ENCODE measurements at regions not wholly inside any gene's neighbourhood (a gene's known extent, or its start where the extent isn't known, plus 50 kb on each side); places are given as distances from the start of the nearest gene placed in this dataset.

DNA sequence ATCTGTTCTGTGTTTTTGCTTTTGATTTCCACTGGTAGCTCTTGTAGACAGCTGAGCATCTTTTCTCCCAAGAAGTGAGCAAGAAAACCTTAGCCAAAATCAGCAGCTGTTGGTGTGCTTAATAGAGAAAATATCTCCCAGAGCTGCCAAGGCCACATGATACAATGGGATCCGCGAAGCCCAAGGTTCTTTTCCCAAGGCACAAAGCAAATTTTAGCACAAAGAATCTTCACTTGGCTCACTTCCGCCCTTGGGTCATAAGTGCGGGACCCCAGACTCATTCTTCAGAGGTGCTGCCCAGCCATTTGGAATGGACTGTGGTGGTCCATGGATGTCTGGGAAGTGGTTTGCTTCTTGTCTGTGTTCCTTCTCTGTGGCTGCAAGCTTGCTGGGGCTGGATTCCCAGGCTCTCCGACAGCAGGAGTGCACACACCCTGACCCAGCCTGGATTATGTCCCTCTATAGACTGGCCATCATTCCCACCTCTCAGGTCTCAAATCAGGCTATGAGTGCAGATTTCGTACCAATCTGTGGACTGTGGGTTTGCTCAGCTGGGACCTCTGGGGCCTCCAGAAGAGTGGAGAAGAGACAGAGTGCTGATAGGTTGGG, 93.0 kb upstream of the TMEM72 start:
- no peaks in the 10 kb centered on the region for H3K9me3 ChIP-seq (ENCODE audit: low read length)
- H3K27me3 ChIP-seq (ENCODE audit: control insufficient read depth in 1 of 2, insufficient read depth in 2 of 2, low read length in 2 of 2) = no peaks in the 10 kb centered on the region
- H3K4me1 ChIP-seq (ENCODE audit: insufficient read depth, low read length) = peaks cover 4% of the 10 kb centered on the region
- no peaks in the 10 kb centered on the region for H3K36me3 ChIP-seq (ENCODE audit: insufficient read depth, low read length)
- H3K9ac ChIP-seq (ENCODE audit: low read length) = no peak overlapping the region
- H3K27ac ChIP-seq (ENCODE audit: low read depth, low read length) = no peak overlapping the region
- H3K4me3 ChIP-seq (ENCODE audit: low read depth in 1 of 2, low read length in 2 of 2) = no peak overlapping the region

DNA sequence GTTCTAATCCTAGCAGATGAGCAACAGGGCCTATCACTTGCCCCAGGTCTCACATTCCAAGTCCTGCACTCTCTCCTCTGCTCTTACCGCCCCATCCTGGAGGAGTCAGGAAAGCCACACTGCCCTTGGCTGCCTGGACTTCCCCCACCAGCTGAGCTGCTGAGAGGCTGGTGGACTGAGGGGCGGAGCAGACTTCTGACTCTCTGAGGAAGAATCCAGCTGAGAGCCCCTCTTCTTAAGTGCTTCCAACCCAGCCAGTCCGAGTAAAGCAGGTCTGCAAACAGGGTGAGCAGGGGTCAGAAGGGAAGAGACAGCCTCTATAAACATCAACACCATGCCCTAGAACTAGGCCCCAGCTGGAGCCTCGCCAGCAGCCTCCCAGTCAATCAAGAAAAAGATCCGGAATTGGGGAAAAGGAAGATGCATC, 92.4 kb upstream of the TMEM72 start:
- Histone ChIP-seq H3K36me3 (ENCODE audit: insufficient read depth, low read length) (no peaks in the 10 kb centered on the region), H3K4me1 (ENCODE audit: insufficient read depth, low read length) (peaks cover 7% of the 10 kb centered on the region), H3K4me3 (ENCODE audit: low read depth in 1 of 2, low read length in 2 of 2) (no peak overlapping the region), H3K9me3 (ENCODE audit: low read length) (no peaks in the 10 kb centered on the region), H3K27ac (ENCODE audit: low read depth, low read length) (no peak overlapping the region), H3K27me3 (ENCODE audit: control insufficient read depth in 1 of 2, insufficient read depth in 2 of 2, low read length in 2 of 2) (no peaks in the 10 kb centered on the region), H3K9ac (ENCODE audit: low read length) (no peak overlapping the region)

DNA sequence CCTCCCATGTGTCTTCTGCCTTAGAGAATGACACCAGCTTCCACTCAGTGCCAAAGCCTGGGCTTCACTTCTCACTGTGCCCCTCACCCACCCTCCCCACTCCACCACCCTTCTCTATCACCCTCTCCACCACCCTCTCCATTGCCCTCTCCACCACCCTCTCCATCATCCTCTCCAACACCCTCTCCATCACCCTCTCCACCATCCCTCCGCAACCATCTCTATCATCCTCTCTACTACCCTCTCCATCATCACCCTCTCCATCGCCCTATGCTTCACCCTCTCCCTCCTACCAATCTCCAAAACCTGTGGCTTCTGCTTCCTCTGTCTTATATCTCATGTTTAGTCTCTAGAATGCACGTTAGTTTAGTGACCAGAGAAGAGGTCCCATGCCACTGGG, 91.0 kb upstream of the TMEM72 start:
- no peaks in the 10 kb centered on the region for H3K9me3 ChIP-seq (ENCODE audit: low read length)

DNA sequence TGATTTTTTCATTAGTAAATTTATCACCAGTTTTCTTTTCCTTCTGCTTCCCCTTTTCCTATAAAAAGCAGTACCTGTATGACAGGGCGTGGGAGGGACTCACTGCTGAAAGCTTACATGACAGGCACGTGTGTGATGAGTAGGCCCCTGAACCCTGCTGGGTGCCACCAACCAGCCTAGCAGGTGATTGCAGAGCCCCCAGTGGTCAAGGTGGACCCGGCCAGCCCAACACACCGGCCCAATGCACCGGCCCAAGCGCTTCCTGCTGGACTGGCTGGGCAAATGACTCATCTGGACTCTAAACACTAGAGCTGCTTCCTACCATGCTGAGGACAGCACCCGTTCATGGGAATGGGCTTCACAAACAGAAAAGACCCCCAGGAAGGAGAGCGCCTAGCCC, 89.8 kb upstream of the TMEM72 start:
- H3K36me3 ChIP-seq (ENCODE audit: insufficient read depth, low read length) = no peaks in the 10 kb centered on the region
- H3K4me1 ChIP-seq (ENCODE audit: insufficient read depth, low read length) = peaks cover 7% of the 10 kb centered on the region
- H3K9ac ChIP-seq (ENCODE audit: low read length) = no peak overlapping the region
- H3K9me3 ChIP-seq (ENCODE audit: low read length) = no peaks in the 10 kb centered on the region
- no peak overlapping the region for H3K4me3 ChIP-seq (ENCODE audit: low read depth in 1 of 2, low read length in 2 of 2)
- no peaks in the 10 kb centered on the region for H3K27me3 ChIP-seq (ENCODE audit: control insufficient read depth in 1 of 2, insufficient read depth in 2 of 2, low read length in 2 of 2)
- H3K27ac ChIP-seq (ENCODE audit: low read depth, low read length) = no peak overlapping the region

More for the DNA sequence above, 91.0 kb upstream of the TMEM72 start:
- Histone ChIP-seq H3K36me3 (ENCODE audit: insufficient read depth, low read length) (no peaks in the 10 kb centered on the region), H3K27ac (ENCODE audit: low read depth, low read length) (no peak overlapping the region), H3K9ac (ENCODE audit: low read length) (no peak overlapping the region), H3K4me1 (ENCODE audit: insufficient read depth, low read length) (peaks cover 7% of the 10 kb centered on the region), H3K27me3 (ENCODE audit: control insufficient read depth in 1 of 2, insufficient read depth in 2 of 2, low read length in 2 of 2) (no peaks in the 10 kb centered on the region), H3K4me3 (ENCODE audit: low read depth in 1 of 2, low read length in 2 of 2) (no peak overlapping the region)

DNA sequence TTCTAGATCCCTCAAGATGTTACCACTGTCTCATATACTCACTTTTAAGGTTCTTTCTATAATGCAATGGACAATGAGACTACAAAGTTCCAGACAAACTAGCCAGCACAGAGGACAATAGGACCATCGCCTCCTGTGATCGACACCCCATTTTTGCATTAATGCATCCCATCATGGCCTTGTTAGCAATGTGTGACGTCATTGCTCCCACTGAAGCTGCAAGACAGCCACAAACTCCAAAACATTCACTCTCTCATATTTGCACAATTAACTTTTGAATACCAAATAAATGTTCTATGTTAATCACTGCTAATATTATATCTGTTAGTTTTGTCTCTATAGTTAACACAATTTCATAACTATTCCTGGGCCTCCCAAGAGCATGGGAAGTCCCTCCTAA, 88.8 kb upstream of the TMEM72 start:
- Histone ChIP-seq H3K36me3 (ENCODE audit: insufficient read depth, low read length) (no peaks in the 10 kb centered on the region), H3K27ac (ENCODE audit: low read depth, low read length) (no peak overlapping the region), H3K9ac (ENCODE audit: low read length) (no peak overlapping the region), H3K4me1 (ENCODE audit: insufficient read depth, low read length) (peaks cover 7% of the 10 kb centered on the region), H3K27me3 (ENCODE audit: control insufficient read depth in 1 of 2, insufficient read depth in 2 of 2, low read length in 2 of 2) (no peaks in the 10 kb centered on the region), H3K4me3 (ENCODE audit: low read depth in 1 of 2, low read length in 2 of 2) (no peak overlapping the region), H3K9me3 (ENCODE audit: low read length) (no peaks in the 10 kb centered on the region)

DNA sequence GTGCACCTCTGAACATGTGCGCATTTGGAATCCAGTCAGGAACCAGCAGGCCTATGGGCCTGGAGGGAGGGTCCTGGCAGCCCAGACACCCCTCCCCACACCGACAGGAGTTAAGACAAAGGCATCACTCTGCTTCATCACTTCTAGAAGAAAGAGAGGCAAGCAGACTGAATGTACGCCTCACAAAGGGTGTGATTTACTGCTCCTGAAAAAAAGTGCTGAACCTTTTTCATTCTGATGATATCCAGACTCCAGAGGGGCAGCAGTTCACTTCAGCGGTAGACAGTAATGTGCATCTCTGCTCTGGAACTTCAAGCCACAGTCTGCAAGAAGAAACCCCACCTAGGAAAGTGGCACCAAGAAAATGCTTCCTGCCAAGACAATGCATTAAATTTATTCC, 88.2 kb upstream of the TMEM72 start:
- Histone ChIP-seq H3K9ac (ENCODE audit: low read length) (no peak overlapping the region), H3K27ac (ENCODE audit: low read depth, low read length) (no peak overlapping the region), H3K27me3 (ENCODE audit: control insufficient read depth in 1 of 2, insufficient read depth in 2 of 2, low read length in 2 of 2) (no peaks in the 10 kb centered on the region), H3K4me1 (ENCODE audit: insufficient read depth, low read length) (peaks cover 7% of the 10 kb centered on the region), H3K9me3 (ENCODE audit: low read length) (no peaks in the 10 kb centered on the region), H3K36me3 (ENCODE audit: insufficient read depth, low read length) (no peaks in the 10 kb centered on the region), H3K4me3 (ENCODE audit: low read depth in 1 of 2, low read length in 2 of 2) (no peak overlapping the region)

DNA sequence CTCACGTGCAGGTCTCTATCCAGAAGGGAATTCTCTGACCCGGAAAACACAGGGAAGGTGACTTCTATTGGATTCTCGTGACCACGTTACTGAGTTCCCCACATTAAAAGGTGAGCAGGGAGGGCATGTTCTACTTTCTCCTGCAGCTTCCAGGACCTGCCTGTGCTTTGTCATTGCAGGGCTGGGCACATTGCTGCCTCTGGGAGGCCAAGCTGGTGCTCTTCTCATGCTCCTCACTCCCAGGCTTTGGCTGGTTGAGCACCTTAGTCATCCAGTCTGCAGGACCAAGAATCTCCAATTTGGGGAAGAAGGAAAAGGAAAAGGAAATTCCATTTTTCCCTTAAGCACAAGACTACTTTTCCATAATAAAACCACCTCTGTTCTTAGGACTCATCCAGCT, 86.5 kb upstream of the TMEM72 start:
- Histone ChIP-seq H3K4me3 (ENCODE audit: low read depth in 1 of 2, low read length in 2 of 2) (no peak overlapping the region), H3K27me3 (ENCODE audit: control insufficient read depth in 1 of 2, insufficient read depth in 2 of 2, low read length in 2 of 2) (no peaks in the 10 kb centered on the region), H3K27ac (ENCODE audit: low read depth, low read length) (no peak overlapping the region), H3K9me3 (ENCODE audit: low read length) (no peaks in the 10 kb centered on the region), H3K36me3 (ENCODE audit: insufficient read depth, low read length) (no peaks in the 10 kb centered on the region), H3K4me1 (ENCODE audit: insufficient read depth, low read length) (peaks cover 7% of the 10 kb centered on the region), H3K9ac (ENCODE audit: low read length) (no peak overlapping the region)

DNA sequence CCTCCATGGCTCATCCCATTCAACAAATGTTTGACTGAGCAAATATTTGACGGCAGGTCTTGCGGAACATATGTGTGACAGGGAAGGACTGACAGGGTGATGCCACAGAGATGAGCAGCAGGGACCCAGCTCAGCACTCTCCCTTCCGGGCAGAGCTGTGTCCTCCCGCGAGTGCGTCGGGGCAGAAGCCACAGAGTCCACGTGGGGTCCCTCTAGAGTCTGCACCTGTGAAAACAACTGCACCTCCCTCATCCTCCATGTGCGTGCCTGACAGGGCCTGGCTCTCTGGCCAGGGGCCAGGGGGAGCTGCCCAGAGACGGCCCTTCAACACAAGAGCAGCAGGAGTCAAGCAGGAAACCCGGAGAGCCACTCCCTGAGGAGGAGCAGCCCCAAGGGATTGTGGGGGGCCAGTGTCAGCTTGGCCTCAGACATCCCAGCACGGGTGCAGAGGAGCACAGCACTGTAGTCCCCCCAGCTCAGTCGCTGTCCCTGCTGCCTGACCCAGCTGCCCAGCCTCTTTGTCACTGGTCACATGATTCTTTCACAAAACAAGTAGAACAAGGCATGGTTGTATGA, 83.6 kb upstream of the TMEM72 start:
- Histone ChIP-seq H3K27me3 (ENCODE audit: control insufficient read depth in 1 of 2, insufficient read depth in 2 of 2, low read length in 2 of 2) (no peaks in the 10 kb centered on the region), H3K36me3 (ENCODE audit: insufficient read depth, low read length) (no peaks in the 10 kb centered on the region), H3K9me3 (ENCODE audit: low read length) (no peaks in the 10 kb centered on the region), H3K4me3 (ENCODE audit: low read depth in 1 of 2, low read length in 2 of 2) (no peak overlapping the region), H3K4me1 (ENCODE audit: insufficient read depth, low read length) (peaks cover 7% of the 10 kb centered on the region), H3K9ac (ENCODE audit: low read length) (no peak overlapping the region), H3K27ac (ENCODE audit: low read depth, low read length) (no peak overlapping the region)

DNA sequence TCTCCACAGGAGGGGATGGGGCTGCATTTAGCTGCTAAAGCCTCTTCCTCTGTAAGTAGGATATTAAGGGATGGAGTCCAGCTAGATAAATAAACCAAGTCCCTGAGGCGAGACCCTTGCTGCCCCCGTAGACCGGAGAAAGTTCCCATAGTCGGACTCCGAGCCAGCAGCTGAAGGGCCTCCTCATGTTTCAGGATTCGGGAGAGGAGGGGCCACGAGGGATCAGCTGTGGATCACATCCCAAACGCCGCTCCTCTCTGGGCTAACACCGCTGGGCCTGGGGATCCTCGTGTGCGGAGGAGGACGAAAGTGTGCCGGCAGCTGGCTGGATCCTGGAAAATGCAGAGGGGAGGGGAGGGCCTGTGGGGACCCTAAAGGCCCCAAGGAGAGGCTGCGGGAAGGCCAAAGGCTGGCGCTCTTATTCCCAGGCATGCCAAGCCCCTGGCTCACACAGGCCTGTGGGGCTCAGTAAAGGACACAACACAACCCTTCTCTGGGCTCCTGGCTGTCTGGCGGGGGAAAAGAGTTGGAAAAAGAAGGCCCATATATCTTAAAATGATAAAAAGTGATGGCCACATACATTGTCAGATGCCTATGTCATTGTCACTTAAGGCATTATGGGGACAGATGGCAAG, 82.5 kb upstream of the TMEM72 start:
- Histone ChIP-seq H3K27ac (ENCODE audit: low read depth, low read length) (no peak overlapping the region), H3K4me1 (ENCODE audit: insufficient read depth, low read length) (no peaks in the 10 kb centered on the region), H3K27me3 (ENCODE audit: control insufficient read depth in 1 of 2, insufficient read depth in 2 of 2, low read length in 2 of 2) (no peaks in the 10 kb centered on the region), H3K9me3 (ENCODE audit: low read length) (no peaks in the 10 kb centered on the region), H3K4me3 (ENCODE audit: low read depth in 1 of 2, low read length in 2 of 2) (no peak overlapping the region), H3K9ac (ENCODE audit: low read length) (no peak overlapping the region), H3K36me3 (ENCODE audit: insufficient read depth, low read length) (no peaks in the 10 kb centered on the region)

DNA sequence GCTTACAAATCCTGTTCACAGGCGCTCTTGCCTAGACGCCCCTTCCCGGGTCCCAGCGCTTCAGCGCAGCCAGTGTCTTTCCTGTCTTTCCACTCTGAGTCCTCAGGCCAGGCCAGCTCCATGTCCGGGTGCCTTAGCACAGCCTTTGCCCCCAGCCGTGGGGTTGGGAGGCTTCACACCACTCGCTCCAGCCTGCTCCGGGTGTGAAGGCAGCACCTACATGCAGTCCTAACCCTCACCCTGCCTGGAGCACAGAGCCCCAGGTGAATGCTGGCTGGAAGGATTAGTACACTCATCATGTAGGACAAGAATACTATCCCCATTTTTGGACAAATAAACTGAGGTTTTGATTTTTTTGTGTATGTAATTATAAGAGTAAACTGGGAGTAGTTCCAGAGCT, 81.7 kb upstream of the TMEM72 start:
- Histone ChIP-seq H3K27ac (ENCODE audit: low read depth, low read length) (no peak overlapping the region), H3K27me3 (ENCODE audit: control insufficient read depth in 1 of 2, insufficient read depth in 2 of 2, low read length in 2 of 2) (no peaks in the 10 kb centered on the region), H3K4me1 (ENCODE audit: insufficient read depth, low read length) (no peaks in the 10 kb centered on the region), H3K36me3 (ENCODE audit: insufficient read depth, low read length) (no peaks in the 10 kb centered on the region), H3K4me3 (ENCODE audit: low read depth in 1 of 2, low read length in 2 of 2) (no peak overlapping the region), H3K9me3 (ENCODE audit: low read length) (no peaks in the 10 kb centered on the region), H3K9ac (ENCODE audit: low read length) (no peak overlapping the region)

DNA sequence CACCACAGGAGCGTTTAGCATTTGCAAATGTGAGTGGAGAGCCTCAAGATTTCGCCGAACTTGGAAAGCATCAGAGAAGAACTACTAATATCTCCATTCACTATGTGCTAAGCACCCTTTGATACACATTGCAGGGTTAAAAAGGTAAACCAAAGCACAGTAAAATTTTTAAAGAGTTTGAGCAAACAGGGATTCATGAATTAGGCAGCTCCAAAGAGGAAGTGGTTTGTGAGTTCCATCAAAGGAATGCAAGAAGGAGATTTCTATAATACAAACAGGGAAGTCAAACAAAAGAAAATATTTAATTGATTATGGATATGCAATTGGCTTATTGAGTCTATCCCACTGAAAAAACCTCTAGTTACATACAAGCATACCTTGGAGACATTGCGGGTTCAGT, 81.1 kb upstream of the TMEM72 start:
- H3K27me3 ChIP-seq (ENCODE audit: control insufficient read depth in 1 of 2, insufficient read depth in 2 of 2, low read length in 2 of 2) = no peaks in the 10 kb centered on the region
- no peak overlapping the region for H3K27ac ChIP-seq (ENCODE audit: low read depth, low read length)
- H3K4me3 ChIP-seq (ENCODE audit: low read depth in 1 of 2, low read length in 2 of 2) = no peak overlapping the region
- no peaks in the 10 kb centered on the region for H3K9me3 ChIP-seq (ENCODE audit: low read length)
- H3K36me3 ChIP-seq (ENCODE audit: insufficient read depth, low read length) = no peaks in the 10 kb centered on the region
- H3K9ac ChIP-seq (ENCODE audit: low read length) = no peak overlapping the region
- no peaks in the 10 kb centered on the region for H3K4me1 ChIP-seq (ENCODE audit: insufficient read depth, low read length)

DNA sequence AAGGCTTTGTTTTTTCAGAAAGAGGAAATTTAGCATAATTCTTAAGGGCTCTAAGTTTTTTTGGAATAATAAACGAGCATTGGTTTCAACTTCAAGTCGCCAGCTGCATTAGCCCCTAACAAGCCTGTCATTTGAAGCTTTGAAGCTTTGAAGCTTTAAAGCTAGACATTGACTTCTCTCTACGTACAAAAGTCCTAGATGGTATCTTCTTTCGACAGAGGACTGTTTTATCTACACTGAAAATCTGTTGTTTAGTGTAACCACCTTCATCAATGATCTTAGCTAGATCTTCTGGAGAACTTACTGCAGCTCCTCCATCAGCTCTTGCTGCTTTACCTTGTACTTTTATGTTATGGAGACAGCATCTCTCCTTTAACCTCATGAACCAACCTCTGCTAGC, 79.6 kb upstream of the TMEM72 start:
- Histone ChIP-seq H3K27me3 (ENCODE audit: control insufficient read depth in 1 of 2, insufficient read depth in 2 of 2, low read length in 2 of 2) (no peaks in the 10 kb centered on the region), H3K9me3 (ENCODE audit: low read length) (no peaks in the 10 kb centered on the region), H3K36me3 (ENCODE audit: insufficient read depth, low read length) (no peaks in the 10 kb centered on the region), H3K9ac (ENCODE audit: low read length) (no peak overlapping the region), H3K4me1 (ENCODE audit: insufficient read depth, low read length) (no peaks in the 10 kb centered on the region), H3K4me3 (ENCODE audit: low read depth in 1 of 2, low read length in 2 of 2) (no peak overlapping the region), H3K27ac (ENCODE audit: low read depth, low read length) (no peak overlapping the region)

Data from muscle layer of colon (tissue), 2 donors.